GM18867 (cell line): ENCODE measurements at regions not wholly inside any gene's neighbourhood (a gene's known extent, or its start where the extent isn't known, plus 50 kb on each side); places are given as distances from the start of the nearest gene placed in this dataset.

Source experiments
- ATAC-seq: cut with Tn5 transposase; IDR thresholded peaks from one replicate; pipeline ENCODE4 v1.9.1; 2021; ENCODE audit warnings: mild to moderate bottlenecking, moderate library complexity; ENCODE audit not compliant: unreplicated experiment

GRCh38 chr5:110218981-110219380 lies 507.5 kb downstream of the TMEM232 start:
- ATAC-seq = no peak

GRCh38 chr5:110219769-110220168 lies 506.7 kb downstream of the TMEM232 start:
- ATAC-seq = no peak

- ATAC-seq = no peak
These were observed 505.4 kb downstream of the TMEM232 start for GRCh38 chr5:110221036-110221435.

GRCh38 chr5:110224050-110224449 lies 502.4 kb downstream of the TMEM232 start:
- ATAC-seq = no peak

GRCh38 chr5:110225949-110226348 lies 500.5 kb downstream of the TMEM232 start:
- ATAC-seq = no peak

GRCh38 chr5:110239786-110240185 lies 486.7 kb downstream of the TMEM232 start:
- ATAC-seq = no peak

- no peak for ATAC-seq
These were observed 483.5 kb downstream of the TMEM232 start for GRCh38 chr5:110242950-110243349.

GRCh38 chr5:110248921-110249320 lies 477.6 kb downstream of the TMEM232 start:
- no peak for ATAC-seq

- no peak for ATAC-seq
These were observed 476.1 kb downstream of the TMEM232 start for GRCh38 chr5:110250355-110250754.

- no peak for ATAC-seq
These were observed 475.7 kb downstream of the TMEM232 start for GRCh38 chr5:110250755-110251154.

GRCh38 chr5:110251366-110251765 lies 475.1 kb downstream of the TMEM232 start:
- ATAC-seq = no peak

GRCh38 chr5:110255194-110255593 lies 471.3 kb downstream of the TMEM232 start:
- ATAC-seq = no peak

- ATAC-seq = no peak
These were observed 470.2 kb downstream of the TMEM232 start for GRCh38 chr5:110256298-110256697.

- no peak for ATAC-seq
These were observed 468.5 kb downstream of the TMEM232 start for GRCh38 chr5:110257971-110258370.

GRCh38 chr5:110258460-110259216 lies 467.8 kb downstream of the TMEM232 start:
- no peak for ATAC-seq

GRCh38 chr5:110262749-110263148 lies 463.7 kb downstream of the TMEM232 start:
- no peak for ATAC-seq

- no peak for ATAC-seq
These were observed 461.8 kb downstream of the TMEM232 start for GRCh38 chr5:110264661-110265060.

- ATAC-seq = no peak
These were observed 461.3 kb downstream of the TMEM232 start for GRCh38 chr5:110265162-110265561.

GRCh38 chr5:110267714-110268113 lies 458.8 kb downstream of the TMEM232 start:
- no peak for ATAC-seq

- no peak for ATAC-seq
These were observed 458.2 kb downstream of the TMEM232 start for GRCh38 chr5:110268283-110268682.

- no peak for ATAC-seq
These were observed 457.5 kb downstream of the TMEM232 start for GRCh38 chr5:110268985-110269384.

GRCh38 chr5:110269478-110270142 lies 456.9 kb downstream of the TMEM232 start:
- no peak for ATAC-seq
